PC-9 (cell line): ENCODE measurements at regions not wholly inside any gene's neighbourhood (a gene's known extent, or its start where the extent isn't known, plus 50 kb on each side); places are given as distances from the start of the nearest gene placed in this dataset.

Experiments
- CTCF ChIP-seq: fragments of 200-600 bp; sonication (generic); conservative IDR thresholded peaks from 2 replicates; pipeline ENCODE4 v1.6.1; 2017; ENCODE audit warnings: mixed run types, antibody characterized with exemption, mild to moderate bottlenecking, moderate library complexity
- EZH2 ChIP-seq: fragments of 200-600 bp; sonication (generic); IDR thresholded peaks from 2 replicates; pipeline ENCODE4 v1.8.0; 2017; ENCODE audit warnings: antibody characterized with exemption, low read depth

GRCh38 chr4:148814030-148814429, 371.8 kb upstream of the NR3C2 start:
- TF ChIP-seq CTCF (no peak), EZH2 (no peak)
